ENCODE measurements at regions not wholly inside any gene's neighbourhood (a gene's known extent, or its start where the extent isn't known, plus 50 kb on each side); places are given as distances from the start of the nearest gene placed in this dataset.

GRCh38 chr6:88220493-88220892, 54.3 kb upstream of the CNR1 start:
- CTCF ChIA-PET, result no interaction called here
- in situ Hi-C loops (cut with HindIII; ENCODE audit: low pct_unique_long_range_greater_than_20kb, low sequenced_read_pairs), result no loop called here

GRCh38 chr6:88216182-88216581, 50.0 kb upstream of the CNR1 start:
- Histone ChIP-seq H3K27me3 (ENCODE audit: control insufficient read depth, insufficient read depth, low read length) (0 out of 2 replicates have a peak, but pooled peaks cover 2% of the 10 kb centered on the region), H3K9me3 (ENCODE audit: control insufficient read depth, insufficient read depth, low read depth, low read length) (no peaks in the 10 kb centered on the region), H3K4me1 (ENCODE audit: control insufficient read depth, insufficient read depth, low read length) (no peaks in the 10 kb centered on the region), H3K36me3 (ENCODE audit: control insufficient read depth, insufficient read depth, low read length) (no peaks in the 10 kb centered on the region), H3K27ac (ENCODE audit: low read length) (no peak overlapping the region), H3K4me3 (ENCODE audit: low read depth in 2 of 2, low read length in 2 of 2) (no peak overlapping the region)
- no peak for DNase-seq (ENCODE audit: low read depth, low spot score)
- ATAC-seq, result no peak
- ChIA-PET CTCF (no interaction called here), POLR2A (no interaction called here)
- intact Hi-C loops (cut with micrococcal nuclease; ENCODE audit: unreplicated experiment) (no loop called here), in situ Hi-C loops (cut with HindIII; ENCODE audit: low pct_unique_long_range_greater_than_20kb, low sequenced_read_pairs) (no loop called here)
- no TSS peak for BruUV-seq (replicated peaks)
- no peak for TF ChIP-seq TCF7L2 (IDR thresholded peaks at IDR 0.05; ENCODE audit: low read depth, low read length)
- TF ChIP-seq SIN3A (IDR thresholded peaks at IDR 0.05; ENCODE audit: borderline replicate concordance, insufficient read depth, low read depth, low read length), result no peak
- no peak for TF ChIP-seq CTCF (IDR thresholded peaks at IDR 0.05)
- TF ChIP-seq POLR2AphosphoS5 (IDR thresholded peaks at IDR 0.05; ENCODE audit: low read depth, low read length), result no peak
- TF ChIP-seq REST (IDR thresholded peaks at IDR 0.05; ENCODE audit: insufficient read depth in 1 of 2, low read depth in 2 of 2, low read length in 1 of 2), result no peak

More at GRCh38 chr6:88220493-88220892, 54.3 kb upstream of the CNR1 start:
- no TSS peak for BruUV-seq (replicated peaks)
- intact Hi-C loops (cut with micrococcal nuclease; ENCODE audit: unreplicated experiment), result no loop called here
- POLR2A ChIA-PET, result no interaction called here
- H3K4me1 ChIP-seq (ENCODE audit: control insufficient read depth, insufficient read depth, low read length), result no peaks in the 10 kb centered on the region
- no peaks in the 10 kb centered on the region for H3K36me3 ChIP-seq (ENCODE audit: control insufficient read depth, insufficient read depth, low read length)
- no peak overlapping the region for H3K4me3 ChIP-seq (ENCODE audit: low read depth in 2 of 2, low read length in 2 of 2)
- ATAC-seq (no peak), DNase-seq (ENCODE audit: low read depth, low spot score) (no peak)
- H3K9me3 ChIP-seq (ENCODE audit: control insufficient read depth, insufficient read depth, low read depth, low read length), result no peaks in the 10 kb centered on the region
- H3K27ac ChIP-seq (ENCODE audit: low read length), result no peak overlapping the region
- no peak for TF ChIP-seq SIN3A (IDR thresholded peaks at IDR 0.05; ENCODE audit: borderline replicate concordance, insufficient read depth, low read depth, low read length)
- peak; percentile 77 to 89; a peak in 3 of 4 replicates for TF ChIP-seq REST (IDR thresholded peaks at IDR 0.05; ENCODE audit: insufficient read depth in 1 of 2, low read depth in 2 of 2, low read length in 1 of 2)
- H3K27me3 ChIP-seq (ENCODE audit: control insufficient read depth, insufficient read depth, low read length), result 0 out of 2 replicates have a peak, but pooled peaks cover 2% of the 10 kb centered on the region
